H9 (cell line): ENCODE measurements at regions not wholly inside any gene's neighbourhood (a gene's known extent, or its start where the extent isn't known, plus 50 kb on each side); places are given as distances from the start of the nearest gene placed in this dataset.
A peak's percentile ranks its signal among the peaks of the same experiment; 100 is the strongest.

Experiments used
- DNase-seq: peaks from one replicate; pipeline ENCODE4 v3.0.0-alpha.2; 2017
- H2AFZ ChIP-seq: one replicate; pipeline ENCODE4 v1.6.1; 2013; ENCODE audit warnings: mild to moderate bottlenecking, low read length, control low read depth, moderate library complexity
- H2AK5ac ChIP-seq: 2 replicates; pipeline ENCODE4 v1.6.1; 2013; ENCODE audit warnings: low read length, control low read depth, mixed read lengths; ENCODE audit not compliant: insufficient read length
- H2BK120ac ChIP-seq: one replicate; pipeline ENCODE4 v1.6.1; 2013; ENCODE audit warnings: low read depth, mild to moderate bottlenecking, low read length, control low read depth, inconsistent platforms; ENCODE audit not compliant: poor library complexity, severe bottlenecking
- H2BK12ac ChIP-seq: 2 replicates; pipeline ENCODE4 v1.6.1; 2013; ENCODE audit warnings: low read length, control low read depth, mixed read lengths, low read depth; ENCODE audit not compliant: insufficient read length
- H2BK15ac ChIP-seq: 2 replicates; pipeline ENCODE4 v1.6.1; 2013; ENCODE audit warnings: low read depth, low read length, control low read depth
- H2BK20ac ChIP-seq: one replicate; pipeline ENCODE4 v1.6.1; 2013; ENCODE audit warnings: low read depth, mild to moderate bottlenecking, low read length, control low read depth, inconsistent platforms; ENCODE audit not compliant: poor library complexity, severe bottlenecking
- H2BK5ac ChIP-seq: 2 replicates; pipeline ENCODE4 v1.6.1; 2013; ENCODE audit warnings: low read length, control low read depth, mixed read lengths; ENCODE audit not compliant: insufficient read length
- H3K14ac ChIP-seq: 2 replicates; pipeline ENCODE4 v1.6.1; 2013; ENCODE audit warnings: low read length, control low read depth; ENCODE audit not compliant: insufficient read depth
- H3K18ac ChIP-seq: 2 replicates; pipeline ENCODE4 v1.6.1; 2013; ENCODE audit warnings: low read depth, mild to moderate bottlenecking, mixed read lengths, low read length, control low read depth; ENCODE audit not compliant: insufficient read length
- H3K23ac ChIP-seq: 2 replicates; pipeline ENCODE4 v1.6.1; 2013; ENCODE audit warnings: low read length, control low read depth, mixed read lengths, low read depth; ENCODE audit not compliant: insufficient read length
- H3K23me2 ChIP-seq: 2 replicates; pipeline ENCODE4 v1.6.1; 2013; ENCODE audit warnings: low read depth, mild to moderate bottlenecking, mixed read lengths, low read length, control low read depth; ENCODE audit not compliant: insufficient read length, poor library complexity, severe bottlenecking
- H3K27ac ChIP-seq: 2 replicates; pipeline ENCODE4 v1.5.1; 2013; ENCODE audit warnings: low read length, control low read depth, mixed read lengths, low read depth; ENCODE audit not compliant: insufficient read length
- H3K27me3 ChIP-seq: 2 replicates; pipeline ENCODE4 v1.6.1; 2013; ENCODE audit warnings: low read length, control low read depth, inconsistent platforms; ENCODE audit not compliant: insufficient read depth
- H3K4ac ChIP-seq: 2 replicates; pipeline ENCODE4 v1.6.1; 2013; ENCODE audit warnings: low read depth, mild to moderate bottlenecking, control low read depth, inconsistent platforms, low read length, moderate library complexity
- H3K4me1 ChIP-seq: 2 replicates; pipeline ENCODE4 v1.6.1; 2013; ENCODE audit warnings: low read length, control low read depth, inconsistent platforms; ENCODE audit not compliant: insufficient read depth
- H3K4me2 ChIP-seq: 2 replicates; pipeline ENCODE4 v1.6.1; 2013; ENCODE audit warnings: low read length, control low read depth, mixed read lengths; ENCODE audit not compliant: insufficient read length, insufficient read depth
- H3K56ac ChIP-seq: 2 replicates; pipeline ENCODE4 v1.6.1; 2013; ENCODE audit warnings: low read depth, mild to moderate bottlenecking, mixed read lengths, low read length, control low read depth; ENCODE audit not compliant: insufficient read length
- H3K79me1 ChIP-seq: 2 replicates; pipeline ENCODE4 v1.6.1; 2013; ENCODE audit warnings: low read depth, mild to moderate bottlenecking, moderate library complexity, low read length, control low read depth, inconsistent platforms; ENCODE audit not compliant: insufficient read depth, poor library complexity, severe bottlenecking
- H3K79me2 ChIP-seq: 2 replicates; pipeline ENCODE4 v1.6.1; 2013; ENCODE audit warnings: low read length, control low read depth, inconsistent platforms; ENCODE audit not compliant: insufficient read depth
- H3K9ac ChIP-seq: 2 replicates; pipeline ENCODE4 v1.6.1; 2013; ENCODE audit warnings: low read length, control low read depth, mixed read lengths; ENCODE audit not compliant: insufficient read length; ENCODE audit errors: extremely low read depth
- H3K9me3 ChIP-seq: one replicate; pipeline ENCODE4 v1.6.1; 2013; ENCODE audit warnings: low read depth, low read length, inconsistent platforms; ENCODE audit not compliant: control insufficient read depth
- H3T11ph ChIP-seq: one replicate; pipeline ENCODE4 v1.6.1; 2013; ENCODE audit warnings: mild to moderate bottlenecking, low read length, control low read depth, inconsistent platforms
- H4K20me1 ChIP-seq: one replicate; pipeline ENCODE4 v1.6.1; 2013; ENCODE audit not compliant: control insufficient read depth, insufficient read length, insufficient read depth
- H4K5ac ChIP-seq: 2 replicates; pipeline ENCODE4 v1.6.1; 2013; ENCODE audit warnings: low read depth, mild to moderate bottlenecking, mixed read lengths, low read length, control low read depth; ENCODE audit not compliant: insufficient read length
- H4K8ac ChIP-seq: replicated peaks from 2 replicates; pipeline ENCODE4 v1.6.1; 2013; ENCODE audit warnings: low read length, control low read depth, mixed read lengths, low read depth; ENCODE audit not compliant: insufficient read length
- H4K91ac ChIP-seq: 2 replicates; pipeline ENCODE4 v1.6.1; 2013; ENCODE audit warnings: low read depth, mild to moderate bottlenecking, moderate library complexity, mixed read lengths, low read length, control low read depth; ENCODE audit not compliant: insufficient read length
- H3K27ac Mint-ChIP-seq, 3 experiments: 2 replicates in 2 of 3; 3 replicates in 1 of 3; pipeline ENCODE4 v1.8.0; 2020 to 2021; ENCODE audit warnings: mixed read lengths in 3 of 3, mild to moderate bottlenecking in 1 of 3, moderate library complexity in 1 of 3
- H3K27me3 Mint-ChIP-seq: 2 replicates; pipeline ENCODE4 v1.8.0; 2021; ENCODE audit warnings: low read depth, mild to moderate bottlenecking, moderate library complexity, mixed read lengths
- H3K36me3 Mint-ChIP-seq, 3 experiments: 2 replicates in 2 of 3; 3 replicates in 1 of 3; pipeline ENCODE4 v1.8.0; 2020 to 2021; ENCODE audit warnings: low read depth in 3 of 3, mixed read lengths in 3 of 3; ENCODE audit not compliant: insufficient read depth in 1 of 3
- H3K4me1 Mint-ChIP-seq, 2 experiments: 2 replicates each; pipeline ENCODE4 v1.8.0; 2020; ENCODE audit warnings: mixed read lengths in 2 of 2
- H3K4me3 Mint-ChIP-seq, 2 experiments: 2 replicates in 1 of 2; 3 replicates in 1 of 2; pipeline ENCODE4 v1.8.0; 2020 to 2021; ENCODE audit warnings: mild to moderate bottlenecking in 2 of 2, mixed read lengths in 2 of 2, moderate library complexity in 1 of 2
- H3K9me3 Mint-ChIP-seq, 2 experiments: 2 replicates in 1 of 2; 3 replicates in 1 of 2; pipeline ENCODE4 v1.8.0; 2020; ENCODE audit warnings: mild to moderate bottlenecking in 2 of 2, mixed read lengths in 2 of 2, moderate library complexity in 1 of 2
- WGBS: extraction: QIAGEN DNeasy Blood & Tissue Kit; methylation state at CpG from one replicate; pipeline ENCODE4 v1.1.7; 2013; ENCODE audit warnings: missing lambda C conversion rate, low lambda C conversion rate, mixed read lengths; ENCODE audit not compliant: insufficient read length; ENCODE audit errors: extremely low coverage; 5-methylcytosine and 5-hydroxymethylcytosine counted together
- TF ChIP-seq, protein P1 (sequence below): fragments of 200-600 bp; sonication (generic); conservative IDR thresholded peaks from 3 replicates; pipeline ENCODE4 v1.8.0; 2021; ENCODE audit warnings: antibody characterized with exemption, mild to moderate bottlenecking

DNA sequence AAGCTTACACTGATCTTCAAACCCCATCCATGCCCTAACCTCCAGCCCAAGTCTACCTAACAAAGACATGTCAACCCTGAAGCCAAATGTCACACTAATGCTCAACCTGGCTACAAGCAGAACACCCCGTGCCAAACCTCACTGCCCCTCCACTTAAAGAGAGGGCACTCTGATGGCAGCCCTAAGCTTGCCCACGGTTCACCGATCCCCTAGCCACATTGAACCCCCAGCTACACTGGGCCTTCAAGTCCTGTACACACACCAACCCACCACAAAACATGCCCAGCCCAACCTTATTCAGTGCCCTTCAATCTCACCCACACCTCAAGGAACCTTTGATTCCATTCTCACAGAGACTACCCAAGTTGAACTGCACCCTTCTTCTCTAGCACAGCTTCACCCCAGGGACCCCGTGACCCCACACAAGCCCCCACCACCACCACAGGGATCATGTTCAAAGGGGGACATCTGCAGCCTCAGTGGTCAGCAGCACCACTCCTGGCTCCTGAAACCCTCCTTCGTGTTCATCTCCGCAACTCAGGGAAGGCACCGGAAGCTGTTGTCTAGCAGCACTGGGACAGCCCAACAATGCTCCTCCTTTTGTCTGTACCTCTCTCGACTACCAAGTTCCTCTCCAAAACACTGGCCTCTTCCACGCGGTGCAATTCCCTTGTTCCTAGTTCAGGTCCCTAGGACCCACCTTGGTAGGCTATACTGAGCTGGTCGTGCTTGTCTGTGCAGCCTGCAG, 218.8 kb downstream of the CYP26B1 start:
- DNase-seq, result peak; percentile 19
- H3K23me2 ChIP-seq, result no peaks in the 10 kb centered on the region
- no peak overlapping the region for H2BK120ac ChIP-seq
- no peaks in the 10 kb centered on the region for H3K79me2 ChIP-seq
- no peak overlapping the region for H3K4me2 ChIP-seq
- no peak overlapping the region for H4K91ac ChIP-seq
- no peak overlapping the region for H2BK20ac ChIP-seq
- H3K27ac ChIP-seq, result no peak overlapping the region
- no peaks in the 10 kb centered on the region for H3K27me3 ChIP-seq
- no peaks in the 10 kb centered on the region for H3K9me3 ChIP-seq
- no peak overlapping the region for H3K9ac ChIP-seq
- no peak overlapping the region for H3T11ph ChIP-seq
- Mint-ChIP-seq H3K36me3 (no peaks in the 10 kb centered on the region), H3K27me3 (peaks cover 7% of the 10 kb centered on the region), H3K9me3 (no peaks in the 10 kb centered on the region; a peak in 2 of 5 replicates), H3K4me1 (no peaks in the 10 kb centered on the region), H3K27ac (no peak overlapping the region), H3K4me3 (no peak overlapping the region)
- TF ChIP-seq, protein P1, sequence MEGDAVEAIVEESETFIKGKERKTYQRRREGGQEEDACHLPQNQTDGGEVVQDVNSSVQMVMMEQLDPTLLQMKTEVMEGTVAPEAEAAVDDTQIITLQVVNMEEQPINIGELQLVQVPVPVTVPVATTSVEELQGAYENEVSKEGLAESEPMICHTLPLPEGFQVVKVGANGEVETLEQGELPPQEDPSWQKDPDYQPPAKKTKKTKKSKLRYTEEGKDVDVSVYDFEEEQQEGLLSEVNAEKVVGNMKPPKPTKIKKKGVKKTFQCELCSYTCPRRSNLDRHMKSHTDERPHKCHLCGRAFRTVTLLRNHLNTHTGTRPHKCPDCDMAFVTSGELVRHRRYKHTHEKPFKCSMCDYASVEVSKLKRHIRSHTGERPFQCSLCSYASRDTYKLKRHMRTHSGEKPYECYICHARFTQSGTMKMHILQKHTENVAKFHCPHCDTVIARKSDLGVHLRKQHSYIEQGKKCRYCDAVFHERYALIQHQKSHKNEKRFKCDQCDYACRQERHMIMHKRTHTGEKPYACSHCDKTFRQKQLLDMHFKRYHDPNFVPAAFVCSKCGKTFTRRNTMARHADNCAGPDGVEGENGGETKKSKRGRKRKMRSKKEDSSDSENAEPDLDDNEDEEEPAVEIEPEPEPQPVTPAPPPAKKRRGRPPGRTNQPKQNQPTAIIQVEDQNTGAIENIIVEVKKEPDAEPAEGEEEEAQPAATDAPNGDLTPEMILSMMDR, result no peak
- no peak overlapping the region for H3K14ac ChIP-seq
- WGBS, result no CpG with 5 or more reads among the region's 11 CpGs
- H2AK5ac ChIP-seq, result no peak overlapping the region
- H3K18ac ChIP-seq, result no peak overlapping the region
- no peak overlapping the region for H2BK5ac ChIP-seq
- H2BK12ac ChIP-seq, result no peak overlapping the region
- H3K4ac ChIP-seq, result no peak overlapping the region
- no peaks in the 10 kb centered on the region for H4K20me1 ChIP-seq
- no peak overlapping the region for H4K5ac ChIP-seq
- no peaks in the 10 kb centered on the region for H3K79me1 ChIP-seq
- no peak overlapping the region for H4K8ac ChIP-seq
- H3K23ac ChIP-seq, result no peak overlapping the region
- H3K4me1 ChIP-seq, result no peaks in the 10 kb centered on the region
- no peak overlapping the region for H3K56ac ChIP-seq
- no peak overlapping the region for H2AFZ ChIP-seq
- no peak overlapping the region for H2BK15ac ChIP-seq
